ENCODE measurements at regions not wholly inside any gene's neighbourhood (a gene's known extent, or its start where the extent isn't known, plus 50 kb on each side); places are given as distances from the start of the nearest gene placed in this dataset.

DNA sequence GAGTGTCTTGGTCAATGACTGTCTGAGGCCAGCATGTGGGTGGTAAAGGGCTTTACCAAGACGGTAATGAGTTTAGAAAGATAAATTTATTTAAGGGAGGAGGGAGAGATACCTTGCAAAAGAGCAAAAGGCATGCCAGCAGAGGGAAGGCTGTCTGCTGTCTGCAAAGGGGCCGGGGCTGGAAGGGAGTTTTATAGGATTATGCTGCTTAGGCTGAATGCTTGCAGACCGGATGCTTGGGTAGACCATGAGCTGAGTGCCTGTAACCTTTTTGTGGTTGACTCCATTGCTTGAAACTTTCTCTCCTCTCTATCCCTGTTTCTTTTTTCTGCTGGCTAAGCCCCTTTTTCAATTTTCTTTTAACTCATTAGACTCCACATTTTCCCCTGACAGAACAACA is 1543.0 kb downstream of the OTOL1 start:
- DNase-seq (no peak), ATAC-seq (ENCODE audit: insufficient read depth, low FRiP score) (no peak)
- Histone ChIP-seq H3K9me3 (ENCODE audit: control insufficient read depth in 4 of 4, insufficient read depth in 3 of 4, low read length in 3 of 4) (no peaks in the 10 kb centered on the region), H3K36me3 (ENCODE audit: control insufficient read depth in 4 of 4, insufficient read depth in 4 of 4, low read length in 4 of 4) (no peaks in the 10 kb centered on the region), H3K4me1 (ENCODE audit: control insufficient read depth in 5 of 5, insufficient read depth in 5 of 5, low read length in 5 of 5) (no peaks in the 10 kb centered on the region), H3K9ac (ENCODE audit: insufficient read depth in 1 of 2, low read length in 2 of 2) (no peak overlapping the region), H3K27ac (ENCODE audit: low read depth in 1 of 2, low read length in 1 of 2) (no peak overlapping the region), H3K27me3 (ENCODE audit: control insufficient read depth in 3 of 3, insufficient read depth in 3 of 3, low read length in 2 of 3) (no peaks in the 10 kb centered on the region), H3K4me3 (no peak overlapping the region)
- TF ChIP-seq, protein P1, sequence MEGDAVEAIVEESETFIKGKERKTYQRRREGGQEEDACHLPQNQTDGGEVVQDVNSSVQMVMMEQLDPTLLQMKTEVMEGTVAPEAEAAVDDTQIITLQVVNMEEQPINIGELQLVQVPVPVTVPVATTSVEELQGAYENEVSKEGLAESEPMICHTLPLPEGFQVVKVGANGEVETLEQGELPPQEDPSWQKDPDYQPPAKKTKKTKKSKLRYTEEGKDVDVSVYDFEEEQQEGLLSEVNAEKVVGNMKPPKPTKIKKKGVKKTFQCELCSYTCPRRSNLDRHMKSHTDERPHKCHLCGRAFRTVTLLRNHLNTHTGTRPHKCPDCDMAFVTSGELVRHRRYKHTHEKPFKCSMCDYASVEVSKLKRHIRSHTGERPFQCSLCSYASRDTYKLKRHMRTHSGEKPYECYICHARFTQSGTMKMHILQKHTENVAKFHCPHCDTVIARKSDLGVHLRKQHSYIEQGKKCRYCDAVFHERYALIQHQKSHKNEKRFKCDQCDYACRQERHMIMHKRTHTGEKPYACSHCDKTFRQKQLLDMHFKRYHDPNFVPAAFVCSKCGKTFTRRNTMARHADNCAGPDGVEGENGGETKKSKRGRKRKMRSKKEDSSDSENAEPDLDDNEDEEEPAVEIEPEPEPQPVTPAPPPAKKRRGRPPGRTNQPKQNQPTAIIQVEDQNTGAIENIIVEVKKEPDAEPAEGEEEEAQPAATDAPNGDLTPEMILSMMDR (IDR thresholded peaks at IDR 0.05; ENCODE audit: control extremely low read depth, extremely low read depth), result no peak
- 80 to 88% methylated on average over 3 of the region's 3 CpGs for WGBS, 2 donors

DNA sequence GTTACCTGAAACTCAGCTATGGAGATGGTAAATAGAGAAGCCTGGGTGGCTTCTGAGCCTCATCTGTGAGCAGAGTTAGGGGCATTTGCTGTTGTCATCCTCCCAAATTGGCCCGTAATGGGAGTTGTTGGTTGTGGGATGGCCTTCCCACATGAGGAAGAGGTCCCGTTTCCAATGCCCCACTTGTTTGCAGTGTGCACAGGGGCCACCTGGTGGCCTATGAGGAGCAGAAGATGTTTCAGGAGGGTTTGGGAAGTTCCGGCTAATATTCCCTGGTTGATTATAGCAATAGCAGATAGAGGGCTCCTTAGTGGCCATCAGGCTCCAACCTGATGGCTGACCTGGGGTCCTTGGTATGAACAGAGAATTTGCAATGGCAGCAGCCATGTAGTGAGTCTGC is 1546.5 kb downstream of the OTOL1 start:
- Histone ChIP-seq H3K4me1 (ENCODE audit: control insufficient read depth in 5 of 5, insufficient read depth in 5 of 5, low read length in 5 of 5) (no peaks in the 10 kb centered on the region), H3K4me3 (no peak overlapping the region), H3K36me3 (ENCODE audit: control insufficient read depth in 4 of 4, insufficient read depth in 4 of 4, low read length in 4 of 4) (no peaks in the 10 kb centered on the region), H3K9ac (ENCODE audit: insufficient read depth in 1 of 2, low read length in 2 of 2) (no peak overlapping the region), H3K27me3 (ENCODE audit: control insufficient read depth in 3 of 3, insufficient read depth in 3 of 3, low read length in 2 of 3) (no peaks in the 10 kb centered on the region), H3K27ac (ENCODE audit: low read depth in 1 of 2, low read length in 1 of 2) (no peak overlapping the region), H3K9me3 (ENCODE audit: control insufficient read depth in 4 of 4, insufficient read depth in 3 of 4, low read length in 3 of 4) (no peaks in the 10 kb centered on the region)
- 30 to 57% methylated on average over 3 of the region's 3 CpGs for WGBS, 2 donors
- DNase-seq (no peak), ATAC-seq (ENCODE audit: insufficient read depth, low FRiP score) (no peak)
- TF ChIP-seq, protein P1 (IDR thresholded peaks at IDR 0.05; ENCODE audit: control extremely low read depth, extremely low read depth), result no peak

DNA sequence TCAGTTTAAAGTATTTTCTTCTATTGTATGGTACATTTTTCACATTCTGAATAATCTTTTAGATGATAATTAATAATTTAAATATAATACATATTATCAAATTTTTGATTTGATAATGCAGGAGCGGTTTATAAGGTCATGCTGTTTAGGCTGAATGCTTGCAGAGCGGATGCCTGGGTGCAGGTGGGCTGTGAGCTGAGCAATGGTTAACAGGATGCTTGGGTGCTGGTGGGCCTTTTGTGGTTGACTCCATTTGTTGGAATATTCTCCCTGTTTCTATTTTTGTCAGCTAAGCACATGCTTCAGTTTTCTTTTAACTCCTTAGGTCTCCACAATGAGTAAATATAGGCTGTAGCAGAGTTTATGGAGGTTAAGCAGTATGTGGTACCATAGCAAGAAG is 1549.3 kb downstream of the OTOL1 start:
- H3K27me3 ChIP-seq (ENCODE audit: control insufficient read depth in 3 of 3, insufficient read depth in 3 of 3, low read length in 2 of 3), result no peaks in the 10 kb centered on the region
- TF ChIP-seq, protein P1 (IDR thresholded peaks at IDR 0.05; ENCODE audit: control extremely low read depth, extremely low read depth), result no peak
- ATAC-seq (ENCODE audit: insufficient read depth, low FRiP score), result no peak
- H3K4me1 ChIP-seq (ENCODE audit: control insufficient read depth in 5 of 5, insufficient read depth in 5 of 5, low read length in 5 of 5), result no peaks in the 10 kb centered on the region
- no peaks in the 10 kb centered on the region for H3K36me3 ChIP-seq (ENCODE audit: control insufficient read depth in 4 of 4, insufficient read depth in 4 of 4, low read length in 4 of 4)
- no peaks in the 10 kb centered on the region for H3K9me3 ChIP-seq (ENCODE audit: control insufficient read depth in 4 of 4, insufficient read depth in 3 of 4, low read length in 3 of 4)
- no peak overlapping the region for H3K9ac ChIP-seq (ENCODE audit: insufficient read depth in 1 of 2, low read length in 2 of 2)
- DNase-seq, result no peak
- WGBS, 2 donors, result 85 to 89% methylated on average over 2 of the region's 2 CpGs
- H3K4me3 ChIP-seq, result no peak overlapping the region
- H3K27ac ChIP-seq (ENCODE audit: low read depth in 1 of 2, low read length in 1 of 2), result no peak overlapping the region

DNA sequence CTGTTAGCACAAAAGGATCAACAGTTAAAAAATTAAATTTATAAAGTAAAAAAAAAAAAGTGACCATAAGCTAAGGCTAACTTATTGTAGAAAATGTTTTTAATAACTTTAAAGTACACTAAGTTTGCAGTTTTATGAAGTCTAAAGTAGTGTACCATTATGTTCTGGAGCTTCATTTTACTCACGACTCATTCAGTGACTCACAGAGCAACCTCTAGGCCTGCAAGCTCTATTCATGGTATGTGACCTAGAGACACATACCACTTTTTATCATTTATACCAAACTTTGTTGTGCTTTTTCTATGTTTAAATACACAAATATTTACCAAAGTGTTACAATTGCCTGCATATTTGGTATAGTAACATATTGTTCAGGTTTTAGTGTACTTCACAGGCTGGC is 1552.3 kb downstream of the OTOL1 start:
- H3K9me3 ChIP-seq (ENCODE audit: control insufficient read depth in 4 of 4, insufficient read depth in 3 of 4, low read length in 3 of 4), result no peaks in the 10 kb centered on the region
- TF ChIP-seq, protein P1 (IDR thresholded peaks at IDR 0.05; ENCODE audit: control extremely low read depth, extremely low read depth), result no peak

More for the DNA sequence above, 1552.3 kb downstream of the OTOL1 start:
- Histone ChIP-seq H3K27ac (ENCODE audit: low read depth in 1 of 2, low read length in 1 of 2) (no peak overlapping the region), H3K36me3 (ENCODE audit: control insufficient read depth in 4 of 4, insufficient read depth in 4 of 4, low read length in 4 of 4) (no peaks in the 10 kb centered on the region), H3K4me3 (no peak overlapping the region), H3K9ac (ENCODE audit: insufficient read depth in 1 of 2, low read length in 2 of 2) (no peak overlapping the region), H3K4me1 (ENCODE audit: control insufficient read depth in 5 of 5, insufficient read depth in 5 of 5, low read length in 5 of 5) (no peaks in the 10 kb centered on the region), H3K27me3 (ENCODE audit: control insufficient read depth in 3 of 3, insufficient read depth in 3 of 3, low read length in 2 of 3) (no peaks in the 10 kb centered on the region)
- no peak for ATAC-seq (ENCODE audit: insufficient read depth, low FRiP score)
- 95% methylated on average over 1 of the region's 1 CpG; no CpG with 5 or more reads in 1 of the 2 donors for WGBS, 2 donors
- DNase-seq, result no peak
